Caki2 (cell line): ENCODE measurements at regions not wholly inside any gene's neighbourhood (a gene's known extent, or its start where the extent isn't known, plus 50 kb on each side); places are given as distances from the start of the nearest gene placed in this dataset.

Experiments
- DNase-seq: peaks from one replicate; pipeline ENCODE4 v3.0.0-alpha.2; 2015; ENCODE audit warnings: low read depth
- in situ Hi-C: cut with HindIII; loops from 2 replicates; pipeline ENCODE4 v1.10.0; 2016; ENCODE audit warnings: low sequenced_read_pairs, low pct_unique_long_range_greater_than_20kb, mixed read lengths

- DNase-seq, result no peak
- in situ Hi-C loops, result no loop called here
Measured at GRCh38 chr4:180926277-180926676, 1316.9 kb upstream of the TENM3 start.

GRCh38 chr4:180932370-180933001, 1310.7 kb upstream of the TENM3 start:
- no peak for DNase-seq
- in situ Hi-C loops, result no loop called here

DNA sequence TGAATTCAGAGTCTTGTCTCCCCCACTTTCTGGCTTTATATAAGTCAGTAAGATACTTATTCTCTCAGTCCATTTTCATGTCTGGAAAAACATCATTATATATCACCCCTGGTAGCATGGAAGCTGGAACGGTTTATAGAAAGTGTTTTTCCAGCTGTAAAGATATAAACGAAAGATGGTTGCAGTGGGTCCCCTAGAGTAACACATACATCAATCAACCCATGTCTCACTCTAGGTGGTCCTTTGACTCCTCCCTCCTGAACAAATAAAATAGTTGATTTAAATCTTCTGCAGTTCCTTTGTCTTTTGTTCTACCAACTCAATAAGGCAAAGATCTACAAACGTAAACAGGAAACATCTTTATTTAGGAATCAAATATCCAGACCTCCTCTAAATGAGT, 1306.1 kb upstream of the TENM3 start:
- in situ Hi-C loops, result no loop called here

GRCh38 chr4:180940680-180941079, 1302.5 kb upstream of the TENM3 start:
- DNase-seq, result no peak
- in situ Hi-C loops, result no loop called here

More for the DNA sequence above, 1306.1 kb upstream of the TENM3 start:
- no peak for DNase-seq

- no peak for DNase-seq
- in situ Hi-C loops, result no loop called here
Measured at GRCh38 chr4:180942367-180942916, 1300.8 kb upstream of the TENM3 start.

DNA sequence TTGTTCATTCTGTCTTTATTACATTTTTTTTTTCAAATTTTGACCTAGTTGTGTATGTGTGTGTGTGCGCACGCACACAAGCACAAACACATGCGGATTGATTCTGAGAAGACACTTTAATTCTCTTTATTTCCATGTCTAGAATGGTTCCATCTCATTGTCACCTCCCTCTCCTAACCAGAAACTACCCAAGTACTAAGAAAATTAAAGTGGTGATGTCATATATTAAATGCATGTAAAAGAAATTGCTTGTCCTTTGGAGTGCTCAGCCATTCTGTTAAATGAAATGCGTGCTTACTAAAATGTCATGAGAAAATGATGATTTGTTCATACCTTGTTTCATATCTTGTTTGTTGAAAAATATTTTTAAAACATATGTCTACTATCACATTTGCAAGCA, 1297.0 kb upstream of the TENM3 start:
- DNase-seq, result no peak
- in situ Hi-C loops, result no loop called here

GRCh38 chr4:180947425-180947824, 1295.8 kb upstream of the TENM3 start:
- DNase-seq, result no peak
- in situ Hi-C loops, result no loop called here

DNA sequence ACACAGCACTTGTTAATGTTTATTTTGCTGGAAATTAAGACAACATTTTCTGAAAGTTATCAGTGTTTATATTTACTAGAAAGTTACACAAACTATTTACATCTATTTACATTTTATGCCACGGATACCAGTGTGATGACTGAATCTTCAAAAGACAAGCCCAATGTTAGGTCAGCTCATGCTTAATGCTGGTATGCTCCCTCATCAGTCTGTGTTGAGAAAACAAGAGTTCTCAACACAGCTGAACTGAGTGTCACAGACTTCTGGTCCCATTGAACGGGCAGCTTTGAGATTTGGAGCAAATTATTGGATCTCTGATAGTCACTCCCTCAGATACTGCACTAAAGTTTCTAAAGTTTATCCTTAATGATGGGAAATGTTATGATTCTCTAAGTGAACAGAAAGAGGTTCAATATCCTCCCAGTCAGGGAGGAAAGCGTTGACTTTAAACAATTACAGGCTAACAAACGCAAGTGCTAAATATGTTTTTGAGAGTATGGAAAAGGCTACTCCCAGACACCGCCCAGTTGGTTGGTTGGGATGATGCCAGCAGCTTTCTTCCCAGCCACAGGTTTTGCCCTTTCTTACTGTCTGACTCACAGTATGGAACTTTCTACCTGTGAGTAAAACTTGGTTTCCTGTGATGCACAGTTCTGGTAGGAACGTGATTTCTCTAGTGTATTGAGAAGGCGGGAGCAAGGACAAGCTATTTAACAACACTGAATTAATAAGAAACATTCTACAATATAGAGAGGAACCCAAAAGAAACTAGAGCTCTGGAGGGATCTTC, 1293.6 kb upstream of the TENM3 start:
- in situ Hi-C loops, result no loop called here
- no peak for DNase-seq

DNA sequence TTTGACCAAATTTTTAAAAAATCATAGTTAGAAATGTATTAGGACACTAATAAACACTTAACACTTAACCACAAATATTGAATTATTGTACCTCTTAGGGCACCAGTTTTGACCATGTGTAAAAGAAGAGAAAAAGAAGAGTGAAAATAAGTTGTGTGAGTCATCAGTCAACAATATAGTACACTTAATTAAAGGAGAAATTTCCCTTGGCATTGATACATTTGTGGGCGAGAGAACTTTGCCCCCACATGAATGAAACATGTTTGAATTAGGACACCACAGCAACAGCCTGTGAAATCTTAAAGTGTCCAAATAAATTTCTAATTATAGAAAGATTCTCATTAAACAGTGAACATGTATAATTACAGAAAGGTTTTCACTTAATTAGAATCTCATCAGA, 1292.8 kb upstream of the TENM3 start:
- in situ Hi-C loops, result no loop called here
- DNase-seq, result no peak

GRCh38 chr4:180951312-180951711, 1291.9 kb upstream of the TENM3 start:
- DNase-seq, result no peak
- in situ Hi-C loops, result no loop called here

- in situ Hi-C loops, result no loop called here
- DNase-seq, result no peak
Measured at GRCh38 chr4:180953572-180953971, 1289.6 kb upstream of the TENM3 start.

DNA sequence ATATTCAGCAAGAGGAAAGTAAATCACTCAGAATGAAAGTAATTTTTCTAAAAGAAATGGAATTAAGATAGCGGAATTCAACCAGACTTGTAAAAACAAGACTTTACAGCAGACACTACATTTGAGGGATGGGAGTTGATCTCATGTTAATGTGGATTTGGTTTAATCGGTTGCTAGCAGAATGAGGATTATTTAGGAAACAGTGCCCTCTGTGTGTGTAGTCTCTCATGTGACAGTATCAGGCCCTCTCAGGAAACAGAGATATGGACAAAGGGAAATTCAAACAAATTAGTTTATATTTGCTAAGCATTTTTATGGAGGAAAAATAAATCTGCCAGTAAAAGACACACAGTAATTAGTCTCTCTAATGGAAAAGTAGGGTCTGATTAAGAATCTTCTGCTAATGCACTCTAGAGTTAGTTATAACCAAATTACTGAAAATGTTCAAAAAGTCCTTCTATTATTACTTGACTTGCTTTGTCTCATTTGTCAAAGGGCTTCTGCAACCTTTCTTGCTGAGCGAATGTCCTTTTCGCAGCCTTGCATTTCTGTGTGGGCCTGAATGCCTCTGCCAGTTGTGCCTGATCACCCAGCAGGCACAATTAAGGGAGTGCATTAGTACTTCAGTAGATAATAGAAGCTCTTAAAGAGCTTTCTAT, 1282.3 kb upstream of the TENM3 start:
- no peak for DNase-seq
- in situ Hi-C loops, result no loop called here

- in situ Hi-C loops, result no loop called here
- DNase-seq, result no peak
Measured at GRCh38 chr4:180962268-180962667, 1280.9 kb upstream of the TENM3 start.

DNA sequence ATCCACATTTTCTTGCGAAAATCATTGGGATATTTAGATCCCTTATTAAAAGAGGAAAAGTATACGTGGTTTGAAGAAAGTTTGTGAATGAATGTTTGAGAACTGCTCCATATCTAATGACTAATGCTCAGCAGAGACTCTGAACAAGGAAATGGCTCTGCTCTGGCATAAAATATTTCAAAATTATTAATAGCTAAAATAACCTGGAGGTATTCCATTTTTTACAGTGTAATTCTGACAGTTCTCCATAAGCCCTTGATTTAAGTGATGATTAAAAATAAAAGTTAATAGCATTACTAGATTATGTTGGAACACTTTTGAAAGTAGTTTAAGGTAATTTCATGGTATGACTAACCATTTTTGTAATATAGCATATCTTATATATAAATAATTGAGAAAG, 1276.9 kb upstream of the TENM3 start:
- in situ Hi-C loops, result no loop called here
- DNase-seq, result no peak

- in situ Hi-C loops, result no loop called here
- DNase-seq, result no peak
Measured at GRCh38 chr4:180967936-180968335, 1275.3 kb upstream of the TENM3 start.

GRCh38 chr4:180973894-180974293, 1269.3 kb upstream of the TENM3 start:
- in situ Hi-C loops, result no loop called here
- no peak for DNase-seq

GRCh38 chr4:180990931-180991330, 1252.3 kb upstream of the TENM3 start:
- no peak for DNase-seq
- in situ Hi-C loops, result no loop called here

DNA sequence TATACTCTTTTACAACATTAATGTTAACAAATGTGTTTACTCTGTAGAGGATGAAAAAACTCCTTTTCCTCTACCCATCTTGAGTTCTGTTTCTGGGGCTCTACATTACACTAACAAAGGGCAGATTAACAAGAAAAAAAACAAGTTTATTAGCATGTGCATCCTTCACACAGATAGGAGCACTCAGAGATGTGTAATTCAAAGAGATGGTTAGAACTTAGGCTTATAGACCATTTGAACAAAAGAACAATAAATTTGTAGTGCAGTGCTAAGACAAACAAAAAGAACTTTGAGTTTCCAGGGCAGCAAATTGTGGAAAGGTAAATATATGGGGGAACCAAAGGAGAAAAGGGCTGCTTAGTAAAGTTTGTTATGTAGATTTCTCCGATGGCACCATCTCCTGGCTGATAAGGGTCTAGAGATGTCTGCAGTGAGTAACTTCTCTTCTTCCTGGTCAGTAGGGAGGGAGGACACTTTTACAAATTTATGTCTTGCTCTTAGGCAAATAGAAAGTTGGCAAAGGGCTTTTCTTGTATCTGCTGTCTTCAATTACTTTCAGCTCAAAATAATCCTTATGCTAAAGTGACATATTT, 1249.9 kb upstream of the TENM3 start:
- no peak for DNase-seq
- in situ Hi-C loops, result no loop called here

DNA sequence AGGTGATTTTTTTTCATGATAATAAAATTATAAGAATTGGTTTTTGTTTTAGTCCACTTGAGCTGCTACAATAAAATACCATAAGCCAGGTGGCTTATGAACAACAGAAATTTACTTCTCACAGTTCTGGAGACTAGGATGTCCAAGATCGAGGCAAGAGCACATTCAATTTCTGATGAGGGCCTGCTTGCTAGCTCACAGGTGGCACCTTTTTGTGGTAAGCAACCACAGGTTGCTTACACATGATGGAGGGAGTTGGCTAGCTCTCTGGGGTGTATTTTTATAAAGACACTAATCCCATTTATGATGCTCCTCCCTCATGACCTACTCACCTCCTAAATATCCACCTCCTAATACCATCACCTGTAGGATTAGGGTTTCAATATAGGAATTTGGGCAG, 1248.5 kb upstream of the TENM3 start:
- DNase-seq, result no peak
- in situ Hi-C loops, result no loop called here
